GM19467 (cell line): ENCODE measurements at regions not wholly inside any gene's neighbourhood (a gene's known extent, or its start where the extent isn't known, plus 50 kb on each side); places are given as distances from the start of the nearest gene placed in this dataset.
"Not testable (repeated sequence)": the region's sequence is repeated elsewhere in the genome, so short reads cannot be mapped to it uniquely, and the experiment has no call there.

Source experiments
- ATAC-seq: cut with Tn5 transposase; IDR thresholded peaks from one replicate; pipeline ENCODE4 v1.9.1; 2021; ENCODE audit warnings: mild to moderate bottlenecking, moderate library complexity; ENCODE audit not compliant: unreplicated experiment

- no peak for ATAC-seq
These were observed 124.6 kb downstream of the ARRDC4 start for GRCh38 chr15:98085003-98085639.

- peak; percentile 66 for ATAC-seq
These were observed 127.9 kb downstream of the ARRDC4 start for GRCh38 chr15:98088307-98088945.

DNA sequence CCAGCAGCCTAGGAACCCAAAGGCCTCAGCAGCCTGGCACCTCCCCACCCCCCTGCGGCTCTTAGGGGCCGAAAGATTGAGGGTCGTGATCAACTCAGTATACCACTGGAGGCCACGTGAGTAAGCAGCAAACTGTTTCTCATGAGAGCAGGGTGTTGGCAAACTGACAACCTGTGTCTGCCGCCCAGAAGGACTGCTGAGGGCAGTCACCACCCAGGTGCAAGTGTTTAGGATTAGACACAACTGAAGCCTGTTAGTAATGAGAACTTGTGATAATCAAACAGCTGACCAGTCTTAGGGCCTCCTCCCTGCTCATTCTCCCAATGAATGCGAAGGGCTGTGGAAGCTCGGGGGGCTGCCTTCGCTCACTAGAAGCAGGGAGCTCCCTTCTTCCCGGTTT, 128.8 kb downstream of the ARRDC4 start:
- not testable (repeated sequence) for ATAC-seq

GRCh38 chr15:98097986-98098385, 137.5 kb downstream of the ARRDC4 start:
- ATAC-seq, result not testable (repeated sequence)

DNA sequence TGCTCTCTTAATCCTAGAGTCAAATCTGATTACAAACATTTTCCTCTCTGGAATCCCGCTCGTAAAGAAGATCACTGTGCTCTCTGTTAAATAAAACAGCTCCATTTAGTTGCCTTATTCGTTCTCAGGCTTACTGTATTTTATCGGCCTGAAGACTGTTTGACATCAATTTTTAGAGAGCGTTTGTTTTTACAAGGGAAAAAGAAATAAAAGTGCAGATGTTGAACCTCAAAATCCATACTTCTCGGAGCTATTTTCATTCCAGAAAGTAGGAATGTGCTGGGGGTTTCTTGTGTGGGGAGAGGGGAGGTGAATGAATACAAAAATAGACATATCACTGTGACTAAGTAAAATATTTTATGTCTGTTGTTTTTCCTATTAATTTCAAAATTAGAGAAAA, 140.1 kb downstream of the ARRDC4 start:
- not testable (repeated sequence) for ATAC-seq

DNA sequence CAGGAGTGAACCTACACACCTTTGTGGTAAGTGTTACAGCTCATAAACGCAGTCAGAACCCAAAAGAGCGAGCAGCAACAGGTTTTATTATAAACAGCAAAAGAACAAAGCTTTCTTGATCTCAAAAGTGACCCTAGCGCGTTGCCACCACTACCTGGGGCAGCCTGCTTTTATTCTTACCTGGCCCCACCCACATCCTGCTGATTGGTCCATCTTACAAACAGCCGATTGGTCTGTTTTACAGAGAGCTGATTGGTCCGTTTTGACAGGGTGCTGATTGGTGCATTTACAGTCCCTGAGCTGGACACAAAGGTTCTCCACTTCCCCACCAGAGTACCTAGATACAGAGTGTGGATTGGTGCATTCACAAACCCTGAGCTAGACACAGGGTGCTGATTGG, 143.1 kb downstream of the ARRDC4 start:
- no peak for ATAC-seq

GRCh38 chr15:98104386-98105151, 144.1 kb downstream of the ARRDC4 start:
- not testable (repeated sequence) for ATAC-seq

GRCh38 chr15:98106615-98107194, 146.2 kb downstream of the ARRDC4 start:
- not testable (repeated sequence) for ATAC-seq

GRCh38 chr15:98111806-98112205, 151.3 kb downstream of the ARRDC4 start:
- no peak for ATAC-seq

DNA sequence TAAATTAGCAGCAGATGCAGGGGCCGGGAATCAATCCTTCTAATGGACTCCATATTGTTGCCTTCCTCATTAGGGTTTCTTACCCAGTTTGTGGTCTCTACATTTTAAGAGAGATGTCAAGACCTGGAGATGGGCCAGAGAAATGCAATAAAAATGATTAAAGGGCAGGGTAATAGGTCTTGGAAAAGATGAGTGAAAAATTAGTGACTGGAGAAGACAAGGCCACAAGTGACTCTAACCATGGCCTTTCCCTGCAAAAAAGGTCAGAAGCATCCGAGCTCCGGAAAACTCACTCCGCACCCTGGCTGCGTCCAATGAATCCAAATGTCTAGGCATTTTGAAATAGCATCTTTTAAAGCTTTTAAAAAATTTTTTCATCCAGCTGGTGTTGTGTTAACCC, 152.8 kb downstream of the ARRDC4 start:
- ATAC-seq, result no peak

- no peak for ATAC-seq
These were observed 160.1 kb downstream of the ARRDC4 start for GRCh38 chr15:98120561-98120960.

GRCh38 chr15:98121536-98121935, 161.0 kb downstream of the ARRDC4 start:
- no peak for ATAC-seq

DNA sequence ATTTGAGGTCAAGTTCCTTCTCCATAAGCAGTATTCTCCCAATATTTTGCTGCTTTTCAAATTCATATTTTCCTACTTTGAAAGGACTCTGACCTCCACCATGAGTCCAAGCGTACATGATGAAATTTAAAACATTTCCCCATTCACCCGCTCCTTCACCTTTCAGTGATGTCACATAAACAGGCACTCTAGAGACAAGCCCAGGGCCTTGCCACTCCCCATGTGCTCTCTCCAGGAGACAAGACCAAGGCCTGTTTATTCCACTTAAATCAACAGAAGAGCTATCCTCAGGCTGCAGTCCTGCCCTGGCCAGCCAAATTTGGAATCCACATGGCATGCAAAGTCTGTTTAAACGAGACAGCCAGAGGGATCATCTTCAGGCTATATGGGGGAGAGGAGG, 161.5 kb downstream of the ARRDC4 start:
- ATAC-seq, result no peak

- ATAC-seq, result no peak
These were observed 162.8 kb downstream of the ARRDC4 start for GRCh38 chr15:98123297-98123696.

GRCh38 chr15:98123834-98124233, 163.3 kb downstream of the ARRDC4 start:
- ATAC-seq, result no peak

DNA sequence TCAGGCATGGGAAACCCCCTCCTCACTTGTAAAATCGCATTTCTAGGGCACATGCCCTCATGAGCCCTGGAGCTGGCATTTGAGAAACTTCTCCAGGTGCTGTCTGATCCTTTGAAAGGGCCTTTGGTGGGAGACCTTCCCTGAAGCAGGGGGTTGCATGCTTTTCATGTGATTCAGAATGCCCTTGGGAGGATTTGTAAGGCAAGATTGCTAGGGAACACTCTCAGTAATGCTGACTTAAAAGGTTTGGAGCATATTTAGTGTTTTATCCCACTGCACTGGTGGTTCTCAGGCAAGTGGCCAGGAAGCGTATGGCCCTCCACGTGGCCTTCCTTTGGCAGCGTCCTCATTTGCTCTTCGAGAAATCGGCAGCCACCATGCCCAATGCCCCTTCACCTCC, 164.1 kb downstream of the ARRDC4 start:
- no peak for ATAC-seq

DNA sequence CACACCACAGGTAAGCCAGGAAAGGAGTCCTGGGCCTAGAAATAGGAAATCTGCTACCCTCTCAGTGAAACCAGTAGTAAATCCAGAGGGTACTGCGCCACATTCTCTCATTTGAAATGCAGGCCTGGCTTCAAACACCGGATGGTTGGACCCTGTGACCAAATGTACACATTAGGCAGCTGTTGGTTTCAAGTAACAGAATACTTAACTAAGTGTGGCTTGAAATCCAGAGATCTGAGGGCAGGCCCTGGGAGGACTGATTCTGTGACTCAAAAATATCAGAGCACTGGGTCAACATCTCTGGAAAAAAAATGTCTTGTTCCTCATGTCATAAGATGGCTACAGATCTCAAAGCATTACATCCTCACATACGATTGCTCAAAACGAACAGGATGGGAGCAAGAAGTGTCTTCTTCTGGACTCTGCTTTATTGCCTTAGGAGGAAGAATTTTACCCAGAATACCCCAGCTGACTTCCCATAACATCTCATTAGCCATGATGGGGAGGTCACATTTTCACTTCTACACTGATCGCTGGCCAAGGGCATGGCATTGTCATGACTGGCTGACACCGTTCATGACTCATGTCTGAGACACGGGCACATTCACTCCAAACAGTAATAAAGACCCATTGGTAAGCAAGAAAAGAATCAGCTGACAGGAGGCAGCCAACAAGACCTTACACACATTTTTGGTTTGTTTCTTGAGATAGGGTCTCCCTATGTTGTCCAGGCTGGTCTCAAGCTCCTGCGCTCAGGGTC, 166.0 kb downstream of the ARRDC4 start:
- ATAC-seq, result no peak

DNA sequence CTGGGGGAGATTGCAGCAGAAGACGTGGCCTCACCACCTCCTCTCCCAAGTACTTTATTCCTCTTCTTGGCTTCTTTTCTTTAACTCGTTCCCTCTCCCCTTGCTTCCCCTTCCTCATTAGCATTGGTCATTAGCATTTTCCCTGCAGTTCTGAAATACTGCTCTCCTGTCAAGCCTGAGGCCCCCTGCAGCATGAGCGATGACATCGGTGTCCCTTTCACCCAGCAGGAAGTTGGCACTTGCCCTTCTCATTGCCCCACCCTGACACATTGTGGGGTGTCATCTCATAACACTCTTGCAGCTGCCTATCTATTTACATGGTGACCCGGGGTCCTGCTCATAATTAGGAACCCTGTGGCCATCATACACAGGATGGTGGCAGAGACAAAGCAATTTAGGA, 167.1 kb downstream of the ARRDC4 start:
- ATAC-seq, result no peak

GRCh38 chr15:98131924-98132323, 171.4 kb downstream of the ARRDC4 start:
- ATAC-seq, result no peak

DNA sequence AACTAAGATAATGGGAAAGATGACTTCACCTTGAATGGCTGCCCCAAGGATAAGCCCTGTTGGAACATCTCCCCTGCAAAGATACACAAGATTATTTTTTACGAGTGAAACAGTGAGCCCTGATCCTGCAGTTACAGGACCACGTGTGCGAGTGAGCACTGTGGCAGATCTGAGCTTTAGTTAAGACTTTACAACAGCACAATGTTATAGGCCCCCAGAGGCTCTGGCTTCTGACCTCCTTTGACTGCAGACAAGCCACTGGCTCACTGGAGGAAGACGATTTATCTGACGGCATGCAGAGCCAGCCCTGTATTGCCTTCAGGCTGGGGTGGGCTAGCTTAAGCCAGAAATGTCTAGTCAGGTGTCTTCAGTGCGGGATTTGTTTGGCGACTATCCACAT, 174.4 kb downstream of the ARRDC4 start:
- no peak for ATAC-seq

GRCh38 chr15:98138910-98139309, 178.4 kb downstream of the ARRDC4 start:
- ATAC-seq, result no peak
